ENCODE measurements at regions not wholly inside any gene's neighbourhood (a gene's known extent, or its start where the extent isn't known, plus 50 kb on each side); places are given as distances from the start of the nearest gene placed in this dataset.

- H3K4me3 ChIP-seq (ENCODE audit: low read length): no peak overlapping the region
- TF ChIP-seq CTCF (IDR thresholded peaks at IDR 0.05; ENCODE audit: insufficient read depth, low read depth, low read length, missing control alignments): no peak
- DNase-seq (ENCODE audit: low read depth): no peak
Observed at GRCh38 chr14:101249676-101250036, 311.6 kb upstream of the DIO3 start.

GRCh38 chr14:101250336-101250947 is 310.9 kb upstream of the DIO3 start:
- no peak overlapping the region for H3K4me3 ChIP-seq (ENCODE audit: low read length)
- DNase-seq (ENCODE audit: low read depth): no peak
- no peak for TF ChIP-seq CTCF (IDR thresholded peaks at IDR 0.05; ENCODE audit: insufficient read depth, low read depth, low read length, missing control alignments)

GRCh38 chr14:101250948-101251811 is 310.1 kb upstream of the DIO3 start:
- H3K4me3 ChIP-seq (ENCODE audit: low read length): no peak overlapping the region
- DNase-seq (ENCODE audit: low read depth): no peak
- TF ChIP-seq CTCF (IDR thresholded peaks at IDR 0.05; ENCODE audit: insufficient read depth, low read depth, low read length, missing control alignments): no peak

DNA sequence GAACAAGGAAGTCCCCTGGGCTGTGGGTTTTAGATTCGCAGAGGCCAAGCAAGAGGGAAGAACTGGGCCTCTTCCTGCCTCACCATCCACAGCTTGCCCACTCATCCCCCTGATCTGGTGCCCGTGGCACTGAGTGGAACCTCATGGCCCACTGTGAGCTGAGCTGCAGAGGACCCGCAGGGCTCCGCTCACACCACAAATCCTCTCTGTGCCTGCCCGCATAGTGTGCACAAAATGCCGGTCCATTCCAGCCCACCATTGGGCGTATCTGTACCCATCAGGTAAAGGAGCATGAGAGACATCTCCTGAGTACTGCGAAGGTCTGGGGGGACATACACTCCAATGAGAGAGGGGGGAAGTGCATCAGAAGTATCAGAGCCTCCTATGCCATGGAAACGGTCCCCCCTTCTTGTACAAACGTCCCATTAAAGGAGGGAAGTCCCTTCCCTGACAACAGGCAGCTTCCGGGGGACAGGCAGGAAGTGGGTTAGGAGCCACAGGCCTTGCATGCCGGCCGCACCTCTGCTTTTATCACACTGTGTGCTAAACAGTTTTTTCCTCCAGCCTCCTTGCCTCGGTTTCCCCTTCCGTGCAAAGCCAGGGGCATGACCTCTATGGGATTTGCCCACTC is 309.4 kb upstream of the DIO3 start:
- TF ChIP-seq CTCF (IDR thresholded peaks at IDR 0.05; ENCODE audit: insufficient read depth, low read depth, low read length, missing control alignments): no peak
- H3K4me3 ChIP-seq (ENCODE audit: low read length): no peak overlapping the region
- DNase-seq (ENCODE audit: low read depth): no peak

GRCh38 chr14:101252443-101253214 is 308.7 kb upstream of the DIO3 start:
- no peak overlapping the region for H3K4me3 ChIP-seq (ENCODE audit: low read length)
- no peak for TF ChIP-seq CTCF (IDR thresholded peaks at IDR 0.05; ENCODE audit: insufficient read depth, low read depth, low read length, missing control alignments)
- no peak for DNase-seq (ENCODE audit: low read depth)

GRCh38 chr14:101253948-101254347 is 307.3 kb upstream of the DIO3 start:
- no peak for DNase-seq (ENCODE audit: low read depth)
- H3K4me3 ChIP-seq (ENCODE audit: low read length): no peak overlapping the region
- TF ChIP-seq CTCF (IDR thresholded peaks at IDR 0.05; ENCODE audit: insufficient read depth, low read depth, low read length, missing control alignments): no peak

Measured in epithelial cell of esophagus (primary cell).